Tibial nerve (tissue), 4 donors: ENCODE measurements at regions not wholly inside any gene's neighbourhood (a gene's known extent, or its start where the extent isn't known, plus 50 kb on each side); places are given as distances from the start of the nearest gene placed in this dataset.

Source experiments
- DNase-seq, 2 donors: peaks; one replicate each; pipeline ENCODE4 v3.0.0-alpha.2; 2019; ENCODE audit warnings: low spot score in 2 of 2
- H3K27ac ChIP-seq, 4 donors: fragments of 200-600 bp; sonication (generic) in 3 of 4; one replicate each; pipeline ENCODE4 v1.5.1; 2017 to 2019; ENCODE audit warnings: mild to moderate bottlenecking in 1 of 4
- H3K27me3 ChIP-seq, 2 donors: fragments of 200-600 bp; sonication (generic) in 1 of 2; one replicate each; pipeline versions ENCODE4 v1.5.1 to v1.6.0; 2017 to 2019
- H3K36me3 ChIP-seq, 3 donors: fragments of 200-600 bp; sonication (generic); one replicate each; pipeline ENCODE4 v1.5.1; 2018 to 2019
- H3K4me1 ChIP-seq, 4 donors: fragments of 200-600 bp; sonication (generic) in 3 of 4; one replicate each; pipeline ENCODE4 v1.5.1; 2017 to 2019
- H3K4me3 ChIP-seq, 4 donors: fragments of 200-600 bp; sonication (generic) in 3 of 4; one replicate each; pipeline ENCODE4 v1.5.1; 2017 to 2019; ENCODE audit warnings: mild to moderate bottlenecking in 1 of 4, moderate library complexity in 1 of 4
- H3K9me3 ChIP-seq, 4 donors: fragments of 200-600 bp; sonication (generic) in 3 of 4; one replicate each; pipeline ENCODE4 v1.5.1; 2017 to 2019
- CTCF ChIP-seq, 5 experiments: fragments of 200-600 bp in 3 of 5; fragments of 450-650 bp in 2 of 5; sonication (generic) in 3 of 5; IDR thresholded peaks; one replicate each; pipeline ENCODE4 v1.5.1; 2016 to 2019; ENCODE audit warnings: antibody characterized with exemption in 5 of 5, mild to moderate bottlenecking in 3 of 5, moderate library complexity in 2 of 5
- EP300 ChIP-seq, 2 donors: sonication (generic); formaldehyde crosslinking; IDR thresholded peaks; one replicate each; pipeline ENCODE4 v1.6.1; 2017; ENCODE audit warnings: antibody characterized with exemption in 2 of 2, mild to moderate bottlenecking in 1 of 2
- POLR2A ChIP-seq, 2 donors: fragments of 450-650 bp; IDR thresholded peaks; one replicate each; pipeline ENCODE4 v1.6.1; 2017; ENCODE audit warnings: antibody characterized with exemption in 2 of 2, mild to moderate bottlenecking in 2 of 2, moderate library complexity in 2 of 2
- WGBS, 2 donors: methylation state at CpG; one replicate each; pipeline ENCODE4 v1.1.5; 2018; 5-methylcytosine and 5-hydroxymethylcytosine counted together

GRCh38 chr12:63090716-63091115 lies 60.3 kb downstream of the AVPR1A start:
- Histone ChIP-seq H3K9me3 (no peaks in the 10 kb centered on the region), H3K27me3 (no peaks in the 10 kb centered on the region), H3K4me1 (peaks cover 0 to 7% (median 0%) of the 10 kb centered on the region in 4 donors), H3K27ac (no peak overlapping the region), H3K36me3 (no peaks in the 10 kb centered on the region), H3K4me3 (no peak overlapping the region)
- no peak for DNase-seq
- TF ChIP-seq CTCF (IDR thresholded peaks at IDR 0.05): no peak
- TF ChIP-seq POLR2A (IDR thresholded peaks at IDR 0.05): no peak
- TF ChIP-seq EP300 (IDR thresholded peaks at IDR 0.05): no peak
- 61 to 72% methylated on average over 6 of the region's 6 CpGs for WGBS, 2 donors

GRCh38 chr12:63086149-63086915 lies 64.7 kb downstream of the AVPR1A start:
- no peak for DNase-seq
- Histone ChIP-seq H3K36me3 (no peaks in the 10 kb centered on the region), H3K9me3 (no peaks in the 10 kb centered on the region), H3K27ac (no peak overlapping the region), H3K4me1 (peaks cover 0 to 9% (median 0%) of the 10 kb centered on the region in 4 donors), H3K4me3 (no peak overlapping the region), H3K27me3 (no peaks in the 10 kb centered on the region)
- TF ChIP-seq EP300 (IDR thresholded peaks at IDR 0.05): no peak
- no peak for TF ChIP-seq CTCF (IDR thresholded peaks at IDR 0.05)
- no peak for TF ChIP-seq POLR2A (IDR thresholded peaks at IDR 0.05)
- WGBS, 2 donors: 69% methylated on average over 7 of the region's 7 CpGs

GRCh38 chr12:63085120-63085519 lies 65.9 kb downstream of the AVPR1A start:
- Histone ChIP-seq H3K27ac (no peak overlapping the region), H3K36me3 (no peaks in the 10 kb centered on the region), H3K4me3 (no peak overlapping the region), H3K4me1 (peaks cover 0 to 9% (median 0%) of the 10 kb centered on the region in 4 donors), H3K27me3 (no peaks in the 10 kb centered on the region), H3K9me3 (no peaks in the 10 kb centered on the region)
- WGBS, 2 donors: 56 to 63% methylated on average over 4 of the region's 4 CpGs
- TF ChIP-seq CTCF (IDR thresholded peaks at IDR 0.05): no peak
- no peak for TF ChIP-seq POLR2A (IDR thresholded peaks at IDR 0.05)
- no peak for TF ChIP-seq EP300 (IDR thresholded peaks at IDR 0.05)
- DNase-seq: no peak

- WGBS, 2 donors: 93 to 100% methylated on average over 1 of the region's 1 CpG
- TF ChIP-seq POLR2A (IDR thresholded peaks at IDR 0.05) (no peak), EP300 (IDR thresholded peaks at IDR 0.05) (no peak), CTCF (IDR thresholded peaks at IDR 0.05) (no peak)
- no peak overlapping the region for H3K4me3 ChIP-seq
- H3K9me3 ChIP-seq: no peaks in the 10 kb centered on the region
- H3K27ac ChIP-seq: no peak overlapping the region
- H3K36me3 ChIP-seq: no peaks in the 10 kb centered on the region
- no peaks in the 10 kb centered on the region for H3K27me3 ChIP-seq
- peaks cover 0 to 9% (median 0%) of the 10 kb centered on the region in 4 donors for H3K4me1 ChIP-seq
- DNase-seq: no peak
Observed at GRCh38 chr12:63084501-63084900, 66.5 kb downstream of the AVPR1A start.

GRCh38 chr12:63083046-63083445 lies 68.0 kb downstream of the AVPR1A start:
- DNase-seq: no peak
- no peaks in the 10 kb centered on the region for H3K36me3 ChIP-seq
- no peak overlapping the region for H3K4me3 ChIP-seq
- TF ChIP-seq EP300 (IDR thresholded peaks at IDR 0.05) (no peak), CTCF (IDR thresholded peaks at IDR 0.05) (no peak), POLR2A (IDR thresholded peaks at IDR 0.05) (no peak)
- no peak overlapping the region for H3K27ac ChIP-seq
- no peaks in the 10 kb centered on the region for H3K9me3 ChIP-seq
- H3K4me1 ChIP-seq: peaks cover 0 to 9% (median 0%) of the 10 kb centered on the region in 4 donors
- WGBS, 2 donors: 62 to 73% methylated on average over 2 of the region's 2 CpGs
- no peaks in the 10 kb centered on the region for H3K27me3 ChIP-seq
